Colonic mucosa (tissue), 4 donors: ENCODE measurements at regions not wholly inside any gene's neighbourhood (a gene's known extent, or its start where the extent isn't known, plus 50 kb on each side); places are given as distances from the start of the nearest gene placed in this dataset.

ENCODE experiments used
- DNase-seq: peaks from one replicate; pipeline ENCODE4 v3.0.0-alpha.2; 2020
- H3K27ac ChIP-seq: fragments of 200-600 bp; one replicate; pipeline ENCODE4 v1.8.0; 2021
- H3K27me3 ChIP-seq: fragments of 200-600 bp; one replicate; pipeline ENCODE4 v1.8.0; 2021
- H3K36me3 ChIP-seq: fragments of 200-600 bp; one replicate; pipeline ENCODE4 v1.8.0; 2021
- H3K4me1 ChIP-seq: fragments of 200-600 bp; one replicate; pipeline ENCODE4 v1.8.0; 2021; ENCODE audit warnings: mild to moderate bottlenecking
- H3K4me3 ChIP-seq: fragments of 200-600 bp; one replicate; pipeline ENCODE4 v1.8.0; 2021
- H3K9ac ChIP-seq, 2 donors: one replicate each; pipeline ENCODE4 v1.7.0; 2013; ENCODE audit warnings: control low read depth in 2 of 2, low read depth in 2 of 2, low read length in 2 of 2
- H3K9me3 ChIP-seq: fragments of 200-600 bp; one replicate; pipeline ENCODE4 v1.8.0; 2021
- intact Hi-C: fragments of 100-400 bp; cut with DNase I; formaldehyde crosslinking; loops from one replicate; pipeline ENCODE4 v1.14.1; 2022
- TF ChIP-seq, protein P1 (sequence below): fragments of 200-600 bp; IDR thresholded peaks from one replicate; pipeline ENCODE4 v1.8.0; 2022; ENCODE audit warnings: antibody characterized with exemption, mild to moderate bottlenecking
- donor health status: healthy.
- donor health status: DM: no; HTN: no; CAD: no.
- donor health status: DM: no; HTN: no; CAD: no.

DNA sequence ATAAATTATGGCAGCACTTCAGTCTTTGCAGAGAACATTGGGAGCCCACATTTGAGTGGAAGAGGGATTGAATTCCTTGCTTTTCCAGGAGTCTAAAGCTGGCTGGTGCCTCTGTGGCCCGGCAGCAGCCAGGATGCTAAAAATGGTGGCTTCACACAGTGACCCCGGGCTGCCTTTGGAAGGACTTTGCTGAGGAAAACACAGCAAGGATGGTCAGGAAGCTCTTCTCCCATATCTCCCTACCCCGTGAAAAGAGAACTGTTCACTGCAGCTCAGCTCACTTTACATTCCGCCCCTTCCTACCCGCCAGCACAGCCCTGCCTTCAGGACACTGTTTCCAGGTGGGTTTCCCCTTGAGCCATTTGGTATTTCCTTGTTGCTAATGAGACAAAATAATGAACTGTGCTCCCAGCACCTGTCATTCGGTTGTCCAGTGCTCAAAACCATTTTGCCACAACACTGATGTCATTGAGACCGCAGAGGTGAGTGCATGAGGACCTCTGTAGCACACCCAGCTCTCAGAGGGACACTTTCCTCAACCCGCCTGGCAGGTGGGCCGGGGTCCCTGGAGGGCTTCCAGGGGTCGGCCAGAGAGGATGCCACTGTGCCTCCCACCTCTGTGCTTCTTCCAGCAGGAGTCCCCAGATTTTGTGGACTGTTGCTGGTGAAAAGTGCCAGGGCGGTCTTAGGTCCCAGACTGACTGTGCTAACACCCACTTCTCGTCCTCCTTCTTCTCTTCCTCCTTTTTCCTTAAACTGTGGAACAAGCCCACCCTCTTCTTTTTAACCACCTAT, 255.7 kb upstream of the PPP2R2D start:
- TF ChIP-seq, protein P1, sequence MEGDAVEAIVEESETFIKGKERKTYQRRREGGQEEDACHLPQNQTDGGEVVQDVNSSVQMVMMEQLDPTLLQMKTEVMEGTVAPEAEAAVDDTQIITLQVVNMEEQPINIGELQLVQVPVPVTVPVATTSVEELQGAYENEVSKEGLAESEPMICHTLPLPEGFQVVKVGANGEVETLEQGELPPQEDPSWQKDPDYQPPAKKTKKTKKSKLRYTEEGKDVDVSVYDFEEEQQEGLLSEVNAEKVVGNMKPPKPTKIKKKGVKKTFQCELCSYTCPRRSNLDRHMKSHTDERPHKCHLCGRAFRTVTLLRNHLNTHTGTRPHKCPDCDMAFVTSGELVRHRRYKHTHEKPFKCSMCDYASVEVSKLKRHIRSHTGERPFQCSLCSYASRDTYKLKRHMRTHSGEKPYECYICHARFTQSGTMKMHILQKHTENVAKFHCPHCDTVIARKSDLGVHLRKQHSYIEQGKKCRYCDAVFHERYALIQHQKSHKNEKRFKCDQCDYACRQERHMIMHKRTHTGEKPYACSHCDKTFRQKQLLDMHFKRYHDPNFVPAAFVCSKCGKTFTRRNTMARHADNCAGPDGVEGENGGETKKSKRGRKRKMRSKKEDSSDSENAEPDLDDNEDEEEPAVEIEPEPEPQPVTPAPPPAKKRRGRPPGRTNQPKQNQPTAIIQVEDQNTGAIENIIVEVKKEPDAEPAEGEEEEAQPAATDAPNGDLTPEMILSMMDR: no peak
- H3K27me3 ChIP-seq: no peaks in the 10 kb centered on the region
- no peaks in the 10 kb centered on the region for H3K4me1 ChIP-seq
- H3K9ac ChIP-seq: no peak overlapping the region
- H3K9me3 ChIP-seq: no peaks in the 10 kb centered on the region
- no peaks in the 10 kb centered on the region for H3K36me3 ChIP-seq
- no peak for DNase-seq
- intact Hi-C loops: no loop called here
- H3K27ac ChIP-seq: no peak overlapping the region
- no peak overlapping the region for H3K4me3 ChIP-seq

GRCh38 chr10:131645756-131646155, 255.1 kb upstream of the PPP2R2D start:
- Histone ChIP-seq H3K27me3 (no peaks in the 10 kb centered on the region), H3K4me3 (no peak overlapping the region), H3K9me3 (no peaks in the 10 kb centered on the region), H3K36me3 (no peaks in the 10 kb centered on the region), H3K9ac (no peak overlapping the region), H3K4me1 (no peaks in the 10 kb centered on the region), H3K27ac (no peak overlapping the region)
- intact Hi-C loops: no loop called here
- TF ChIP-seq, protein P1: no peak
- no peak for DNase-seq

- intact Hi-C loops: no loop called here
- no peak for DNase-seq
- Histone ChIP-seq H3K9me3 (no peaks in the 10 kb centered on the region), H3K4me3 (no peak overlapping the region), H3K27ac (no peak overlapping the region), H3K4me1 (no peaks in the 10 kb centered on the region), H3K36me3 (no peaks in the 10 kb centered on the region), H3K9ac (no peak overlapping the region), H3K27me3 (no peaks in the 10 kb centered on the region)
- TF ChIP-seq, protein P1: no peak
Measured at GRCh38 chr10:131646551-131647525, 254.0 kb upstream of the PPP2R2D start.

GRCh38 chr10:131647789-131648188, 253.0 kb upstream of the PPP2R2D start:
- H3K27ac ChIP-seq: no peak overlapping the region
- intact Hi-C loops: no loop called here
- TF ChIP-seq, protein P1: no peak
- no peak for DNase-seq
- H3K9me3 ChIP-seq: no peaks in the 10 kb centered on the region
- no peaks in the 10 kb centered on the region for H3K36me3 ChIP-seq
- H3K4me1 ChIP-seq: no peaks in the 10 kb centered on the region
- no peak overlapping the region for H3K4me3 ChIP-seq
- H3K9ac ChIP-seq: no peak overlapping the region
- H3K27me3 ChIP-seq: no peaks in the 10 kb centered on the region

GRCh38 chr10:131648386-131649020, 252.3 kb upstream of the PPP2R2D start:
- TF ChIP-seq, protein P1: no peak
- no peak overlapping the region for H3K27ac ChIP-seq
- intact Hi-C loops: no loop called here

More at GRCh38 chr10:131648386-131649020, 252.3 kb upstream of the PPP2R2D start:
- no peak overlapping the region for H3K9ac ChIP-seq
- no peaks in the 10 kb centered on the region for H3K36me3 ChIP-seq
- H3K4me1 ChIP-seq: no peaks in the 10 kb centered on the region
- no peak for DNase-seq
- H3K9me3 ChIP-seq: no peaks in the 10 kb centered on the region
- no peaks in the 10 kb centered on the region for H3K27me3 ChIP-seq
- H3K4me3 ChIP-seq: no peak overlapping the region
